Liver (tissue), 8 donors: ENCODE measurements at regions not wholly inside any gene's neighbourhood (a gene's known extent, or its start where the extent isn't known, plus 50 kb on each side); places are given as distances from the start of the nearest gene placed in this dataset.

ENCODE experiments used
- DNase-seq: peaks from one replicate; pipeline ENCODE4 v3.0.0-alpha.2; 2017; ENCODE audit warnings: low spot score
- H3K27ac ChIP-seq, 2 donors: one replicate each; pipeline ENCODE4 v1.7.0; 2013; ENCODE audit warnings: inconsistent platforms in 2 of 2, low read length in 2 of 2, control low read depth in 1 of 2, low read depth in 1 of 2, mild to moderate bottlenecking in 1 of 2
- H3K27me3 ChIP-seq, 4 donors: one replicate each; pipeline versions ENCODE4 v1.6.1 to v1.7.0; 2013; ENCODE audit warnings: low read length in 3 of 4, inconsistent platforms in 1 of 4, mild to moderate bottlenecking in 1 of 4, moderate library complexity in 1 of 4; ENCODE audit not compliant: control insufficient read depth in 4 of 4, insufficient read depth in 4 of 4
- H3K36me3 ChIP-seq, 4 donors: one replicate each; pipeline versions ENCODE4 v1.6.1 to v1.7.0; 2013; ENCODE audit warnings: low read length in 3 of 4, mild to moderate bottlenecking in 3 of 4, low read depth in 1 of 4, moderate library complexity in 1 of 4; ENCODE audit not compliant: control insufficient read depth in 4 of 4, insufficient read depth in 3 of 4
- H3K4me1 ChIP-seq, 4 donors: one replicate each; pipeline versions ENCODE4 v1.6.1 to v1.7.0; 2013; ENCODE audit warnings: low read length in 3 of 4, mild to moderate bottlenecking in 3 of 4, moderate library complexity in 1 of 4; ENCODE audit not compliant: control insufficient read depth in 4 of 4, insufficient read depth in 4 of 4
- H3K4me3 ChIP-seq, 3 donors: one replicate each; pipeline versions ENCODE4 v1.6.1 to v1.7.0; 2013; ENCODE audit warnings: low read length in 3 of 3, control low read depth in 1 of 3, low read depth in 1 of 3, mild to moderate bottlenecking in 1 of 3
- H3K9ac ChIP-seq, 2 donors: one replicate each; pipeline ENCODE4 v1.7.0; 2013; ENCODE audit warnings: low read length in 2 of 2, mild to moderate bottlenecking in 2 of 2, moderate library complexity in 2 of 2, control low read depth in 1 of 2, low read depth in 1 of 2
- H3K9me3 ChIP-seq, 4 donors: one replicate each; pipeline versions ENCODE4 v1.6.1 to v1.7.0; 2013; ENCODE audit warnings: low read length in 3 of 4; ENCODE audit not compliant: control insufficient read depth in 4 of 4
- EGR1 ChIP-seq, 2 donors: IDR thresholded peaks; 2 replicates each; pipeline ENCODE4 v1.6.1; 2016 to 2018; ENCODE audit warnings: antibody characterized with exemption in 2 of 2, low read depth in 2 of 2
- FOXA1 ChIP-seq: IDR thresholded peaks from 2 replicates; pipeline ENCODE4 v1.6.1; 2016; ENCODE audit warnings: antibody characterized with exemption
- HNF4A ChIP-seq, 2 donors: conservative IDR thresholded peaks; 2 replicates each; pipeline ENCODE4 v1.6.1; 2016; ENCODE audit warnings: antibody characterized with exemption in 2 of 2, mild to moderate bottlenecking in 2 of 2
- HNF4G ChIP-seq: IDR thresholded peaks from 2 replicates; pipeline ENCODE4 v1.6.1; 2016; ENCODE audit warnings: antibody characterized with exemption
- JUND ChIP-seq, 2 donors: IDR thresholded peaks; 2 replicates each; pipeline ENCODE4 v1.6.1; 2016; ENCODE audit warnings: antibody characterized with exemption in 2 of 2
- NR2F2 ChIP-seq: IDR thresholded peaks from 2 replicates; pipeline ENCODE4 v1.6.1; 2016; ENCODE audit warnings: antibody characterized with exemption
- RXRA ChIP-seq, 2 donors: IDR thresholded peaks; 2 replicates each; pipeline ENCODE4 v1.6.1; 2017 to 2018; ENCODE audit warnings: antibody characterized with exemption in 2 of 2, mild to moderate bottlenecking in 1 of 2
- SP1 ChIP-seq: IDR thresholded peaks from 2 replicates; pipeline ENCODE4 v1.6.1; 2018; ENCODE audit warnings: antibody characterized with exemption, mild to moderate bottlenecking
- WGBS: extraction: QIAGEN DNeasy Blood & Tissue Kit; methylation state at CpG from one replicate; pipeline ENCODE4 v1.1.7; 2013; 5-methylcytosine and 5-hydroxymethylcytosine counted together
- TF ChIP-seq, protein P1 (sequence below): IDR thresholded peaks from 2 replicates; pipeline ENCODE4 v1.6.1; 2016; ENCODE audit warnings: antibody characterized with exemption, mild to moderate bottlenecking
- TF ChIP-seq, protein P2 (sequence below): fragments of 150-350 bp; IDR thresholded peaks from 2 replicates; pipeline ENCODE4 v1.5.1; 2017; ENCODE audit warnings: improper control_type of control experiment, low read depth, low read length; ENCODE audit not compliant: missing input control
- TF ChIP-seq, protein P3 (sequence below): IDR thresholded peaks from 2 replicates; pipeline ENCODE4 v1.6.1; 2016; ENCODE audit warnings: antibody characterized with exemption
- TF ChIP-seq, protein P4 (sequence below): IDR thresholded peaks from 2 replicates; pipeline ENCODE4 v1.6.1; 2016; ENCODE audit warnings: antibody characterized with exemption
- donor health status: healthy.
- donor health status: healthy.
- donor health status: healthy.
- donor health status: healthy.
- donor health status: healthy.

DNA sequence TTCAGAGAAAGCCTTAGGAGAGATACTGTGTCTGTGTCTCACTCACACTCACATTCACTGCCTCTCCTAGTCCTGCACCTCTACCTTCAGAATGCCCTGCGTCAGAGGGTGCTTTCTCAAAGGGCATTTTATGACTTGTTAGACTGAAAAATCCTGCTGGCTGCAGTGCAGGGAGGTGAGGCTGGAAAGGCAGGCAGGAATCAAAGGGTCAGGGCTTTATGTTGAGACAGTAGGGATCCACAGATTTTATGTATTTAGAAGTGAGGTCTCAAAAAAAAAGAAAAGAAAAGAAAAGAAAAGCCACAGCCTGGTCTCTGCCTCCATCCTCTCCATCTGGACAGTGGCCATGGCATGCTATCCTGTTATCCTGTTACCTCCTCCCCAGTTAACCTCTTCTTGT, 936.0 kb upstream of the SLC10A2 start:
- Histone ChIP-seq H3K4me3 (no peak overlapping the region), H3K36me3 (no peaks in the 10 kb centered on the region), H3K9ac (no peak overlapping the region), H3K27ac (no peak overlapping the region), H3K27me3 (no peaks in the 10 kb centered on the region), H3K4me1 (no peaks in the 10 kb centered on the region), H3K9me3 (no peaks in the 10 kb centered on the region)
- no peak for TF ChIP-seq HNF4G
- TF ChIP-seq SP1, result no peak
- TF ChIP-seq, protein P1, sequence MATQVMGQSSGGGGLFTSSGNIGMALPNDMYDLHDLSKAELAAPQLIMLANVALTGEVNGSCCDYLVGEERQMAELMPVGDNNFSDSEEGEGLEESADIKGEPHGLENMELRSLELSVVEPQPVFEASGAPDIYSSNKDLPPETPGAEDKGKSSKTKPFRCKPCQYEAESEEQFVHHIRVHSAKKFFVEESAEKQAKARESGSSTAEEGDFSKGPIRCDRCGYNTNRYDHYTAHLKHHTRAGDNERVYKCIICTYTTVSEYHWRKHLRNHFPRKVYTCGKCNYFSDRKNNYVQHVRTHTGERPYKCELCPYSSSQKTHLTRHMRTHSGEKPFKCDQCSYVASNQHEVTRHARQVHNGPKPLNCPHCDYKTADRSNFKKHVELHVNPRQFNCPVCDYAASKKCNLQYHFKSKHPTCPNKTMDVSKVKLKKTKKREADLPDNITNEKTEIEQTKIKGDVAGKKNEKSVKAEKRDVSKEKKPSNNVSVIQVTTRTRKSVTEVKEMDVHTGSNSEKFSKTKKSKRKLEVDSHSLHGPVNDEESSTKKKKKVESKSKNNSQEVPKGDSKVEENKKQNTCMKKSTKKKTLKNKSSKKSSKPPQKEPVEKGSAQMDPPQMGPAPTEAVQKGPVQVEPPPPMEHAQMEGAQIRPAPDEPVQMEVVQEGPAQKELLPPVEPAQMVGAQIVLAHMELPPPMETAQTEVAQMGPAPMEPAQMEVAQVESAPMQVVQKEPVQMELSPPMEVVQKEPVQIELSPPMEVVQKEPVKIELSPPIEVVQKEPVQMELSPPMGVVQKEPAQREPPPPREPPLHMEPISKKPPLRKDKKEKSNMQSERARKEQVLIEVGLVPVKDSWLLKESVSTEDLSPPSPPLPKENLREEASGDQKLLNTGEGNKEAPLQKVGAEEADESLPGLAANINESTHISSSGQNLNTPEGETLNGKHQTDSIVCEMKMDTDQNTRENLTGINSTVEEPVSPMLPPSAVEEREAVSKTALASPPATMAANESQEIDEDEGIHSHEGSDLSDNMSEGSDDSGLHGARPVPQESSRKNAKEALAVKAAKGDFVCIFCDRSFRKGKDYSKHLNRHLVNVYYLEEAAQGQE, result no peak
- TF ChIP-seq, protein P2, sequence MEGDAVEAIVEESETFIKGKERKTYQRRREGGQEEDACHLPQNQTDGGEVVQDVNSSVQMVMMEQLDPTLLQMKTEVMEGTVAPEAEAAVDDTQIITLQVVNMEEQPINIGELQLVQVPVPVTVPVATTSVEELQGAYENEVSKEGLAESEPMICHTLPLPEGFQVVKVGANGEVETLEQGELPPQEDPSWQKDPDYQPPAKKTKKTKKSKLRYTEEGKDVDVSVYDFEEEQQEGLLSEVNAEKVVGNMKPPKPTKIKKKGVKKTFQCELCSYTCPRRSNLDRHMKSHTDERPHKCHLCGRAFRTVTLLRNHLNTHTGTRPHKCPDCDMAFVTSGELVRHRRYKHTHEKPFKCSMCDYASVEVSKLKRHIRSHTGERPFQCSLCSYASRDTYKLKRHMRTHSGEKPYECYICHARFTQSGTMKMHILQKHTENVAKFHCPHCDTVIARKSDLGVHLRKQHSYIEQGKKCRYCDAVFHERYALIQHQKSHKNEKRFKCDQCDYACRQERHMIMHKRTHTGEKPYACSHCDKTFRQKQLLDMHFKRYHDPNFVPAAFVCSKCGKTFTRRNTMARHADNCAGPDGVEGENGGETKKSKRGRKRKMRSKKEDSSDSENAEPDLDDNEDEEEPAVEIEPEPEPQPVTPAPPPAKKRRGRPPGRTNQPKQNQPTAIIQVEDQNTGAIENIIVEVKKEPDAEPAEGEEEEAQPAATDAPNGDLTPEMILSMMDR, result no peak
- no peak for TF ChIP-seq HNF4A (conservative IDR thresholded peaks at IDR 0.05)
- no peak for TF ChIP-seq NR2F2
- 39% methylated on average over 1 of the region's 1 CpG for WGBS
- no peak for DNase-seq

DNA sequence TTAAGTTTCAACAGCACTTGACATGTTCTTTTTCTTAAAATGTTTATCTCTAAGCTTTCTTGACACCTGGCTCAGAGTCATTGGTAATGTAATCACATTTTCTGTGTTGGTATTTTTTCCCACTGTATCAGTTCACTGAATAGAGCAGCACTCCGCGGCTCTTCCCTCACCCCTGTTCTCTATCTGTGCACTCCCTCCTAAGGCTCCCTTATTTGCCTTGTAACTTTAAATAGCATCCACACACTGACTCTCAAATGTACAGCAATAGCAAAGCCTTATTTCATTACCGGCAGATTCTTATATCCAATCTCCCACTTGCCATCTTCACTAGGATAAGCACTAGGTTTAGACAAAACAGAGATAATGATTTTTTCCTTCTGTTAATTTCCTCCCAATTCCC, 935.5 kb upstream of the SLC10A2 start:
- TF ChIP-seq FOXA1, result no peak
- TF ChIP-seq, protein P2, result no peak
- TF ChIP-seq NR2F2, result no peak
- TF ChIP-seq, protein P3, sequence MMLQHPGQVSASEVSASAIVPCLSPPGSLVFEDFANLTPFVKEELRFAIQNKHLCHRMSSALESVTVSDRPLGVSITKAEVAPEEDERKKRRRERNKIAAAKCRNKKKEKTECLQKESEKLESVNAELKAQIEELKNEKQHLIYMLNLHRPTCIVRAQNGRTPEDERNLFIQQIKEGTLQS, result no peak
- TF ChIP-seq, protein P1, result no peak
- TF ChIP-seq HNF4G, result no peak
- no peak for TF ChIP-seq RXRA (IDR thresholded peaks at IDR 0.05)
- no peak for TF ChIP-seq SP1
- no peak for TF ChIP-seq JUND (IDR thresholded peaks at IDR 0.05)
- TF ChIP-seq, protein P4, sequence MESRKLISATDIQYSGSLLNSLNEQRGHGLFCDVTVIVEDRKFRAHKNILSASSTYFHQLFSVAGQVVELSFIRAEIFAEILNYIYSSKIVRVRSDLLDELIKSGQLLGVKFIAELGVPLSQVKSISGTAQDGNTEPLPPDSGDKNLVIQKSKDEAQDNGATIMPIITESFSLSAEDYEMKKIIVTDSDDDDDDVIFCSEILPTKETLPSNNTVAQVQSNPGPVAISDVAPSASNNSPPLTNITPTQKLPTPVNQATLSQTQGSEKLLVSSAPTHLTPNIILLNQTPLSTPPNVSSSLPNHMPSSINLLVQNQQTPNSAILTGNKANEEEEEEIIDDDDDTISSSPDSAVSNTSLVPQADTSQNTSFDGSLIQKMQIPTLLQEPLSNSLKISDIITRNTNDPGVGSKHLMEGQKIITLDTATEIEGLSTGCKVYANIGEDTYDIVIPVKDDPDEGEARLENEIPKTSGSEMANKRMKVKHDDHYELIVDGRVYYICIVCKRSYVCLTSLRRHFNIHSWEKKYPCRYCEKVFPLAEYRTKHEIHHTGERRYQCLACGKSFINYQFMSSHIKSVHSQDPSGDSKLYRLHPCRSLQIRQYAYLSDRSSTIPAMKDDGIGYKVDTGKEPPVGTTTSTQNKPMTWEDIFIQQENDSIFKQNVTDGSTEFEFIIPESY, result no peak
- no peak for TF ChIP-seq EGR1 (IDR thresholded peaks at IDR 0.05; ENCODE audit: low read depth in 2 of 2)
- H3K4me3 ChIP-seq, result no peak overlapping the region
- H3K9ac ChIP-seq, result no peak overlapping the region
- H3K9me3 ChIP-seq, result no peaks in the 10 kb centered on the region
- WGBS, result 66% methylated on average over 3 of the region's 3 CpGs
- no peak for DNase-seq
- H3K27ac ChIP-seq, result no peak overlapping the region
- no peaks in the 10 kb centered on the region for H3K4me1 ChIP-seq
- no peaks in the 10 kb centered on the region for H3K27me3 ChIP-seq
- no peaks in the 10 kb centered on the region for H3K36me3 ChIP-seq
